Activated CD4-positive, CD25-positive, alpha-beta regulatory T cell (primary cell): ENCODE measurements at regions not wholly inside any gene's neighbourhood (a gene's known extent, or its start where the extent isn't known, plus 50 kb on each side); places are given as distances from the start of the nearest gene placed in this dataset.

Experiments used
- DNase-seq, 4 experiments: peaks; one replicate each; lab custom pipeline; 2025; lab: John Stamatoyannopoulos, UW

DNA sequence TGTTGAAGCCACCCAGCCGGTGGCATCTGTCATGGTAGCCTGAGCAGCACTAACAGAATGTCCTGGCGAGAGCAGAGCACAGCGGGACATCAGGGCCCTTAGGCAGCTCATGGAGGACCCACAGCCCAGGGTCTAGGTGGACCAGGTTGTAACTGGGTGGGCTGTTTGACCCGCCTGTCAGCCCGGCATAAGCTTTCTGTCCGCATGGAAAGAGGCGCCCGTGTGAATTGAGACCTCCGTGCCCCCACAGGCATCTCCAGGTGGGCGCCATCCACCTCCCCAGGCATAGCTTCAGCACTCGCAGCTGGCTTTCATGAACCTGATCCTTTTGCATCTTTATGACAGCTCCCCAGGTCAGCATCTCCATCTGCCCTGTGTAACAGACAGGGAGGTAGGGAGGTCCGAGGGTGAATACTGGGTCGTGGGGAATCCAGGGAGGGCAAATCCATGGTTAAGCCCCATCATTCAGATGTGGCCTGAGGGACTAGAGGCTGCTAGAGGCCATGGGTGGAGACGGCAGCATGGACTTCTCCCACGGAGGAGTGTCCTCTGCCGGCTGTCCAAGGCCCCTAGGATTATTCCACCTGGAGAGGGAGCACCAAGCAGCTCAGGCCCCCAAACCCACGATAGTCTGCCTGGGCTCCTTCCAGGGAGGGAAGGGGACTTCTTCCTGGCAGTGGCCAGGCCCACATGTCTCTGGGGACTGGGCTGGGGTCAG lies 371.6 kb upstream of the MKI67 start:
- no peak for DNase-seq

DNA sequence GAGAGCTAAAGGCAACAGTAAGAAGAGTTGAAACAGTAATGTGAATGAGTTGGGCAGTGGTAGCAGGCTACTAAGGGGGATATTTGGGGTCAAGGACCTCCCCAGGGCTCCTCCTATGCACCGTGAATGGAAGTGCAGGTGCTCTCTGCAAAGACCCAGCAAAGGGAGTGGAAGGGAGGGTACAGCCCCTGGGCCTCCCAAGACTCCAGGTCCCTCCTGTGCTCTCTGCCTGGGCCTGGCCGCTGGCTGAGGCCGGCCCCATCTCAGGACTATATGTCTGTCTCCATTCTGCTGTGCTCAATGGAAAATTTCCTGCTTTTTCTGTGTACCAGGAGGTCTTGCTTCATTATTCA lies 372.1 kb upstream of the MKI67 start:
- DNase-seq = no peak

DNA sequence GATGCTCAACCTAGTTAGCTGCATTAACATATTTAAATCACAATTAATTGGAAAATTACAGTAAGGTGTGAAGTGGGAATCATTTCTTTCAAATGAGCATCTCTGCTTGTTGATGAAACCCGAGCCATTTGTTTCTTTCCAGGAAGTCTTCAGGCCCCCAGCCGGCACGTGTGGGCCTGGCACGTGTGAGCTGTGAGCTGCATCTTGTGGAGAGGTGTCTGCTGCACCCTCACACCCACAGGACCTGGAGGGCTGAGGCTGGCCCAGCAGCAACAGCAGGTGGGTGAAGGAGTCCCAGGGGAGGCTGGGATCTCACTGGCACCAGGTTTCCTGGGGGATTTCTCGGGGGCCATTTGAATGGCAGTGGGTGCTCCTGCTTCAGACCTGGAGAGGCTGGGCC lies 372.5 kb upstream of the MKI67 start:
- DNase-seq = no peak

DNA sequence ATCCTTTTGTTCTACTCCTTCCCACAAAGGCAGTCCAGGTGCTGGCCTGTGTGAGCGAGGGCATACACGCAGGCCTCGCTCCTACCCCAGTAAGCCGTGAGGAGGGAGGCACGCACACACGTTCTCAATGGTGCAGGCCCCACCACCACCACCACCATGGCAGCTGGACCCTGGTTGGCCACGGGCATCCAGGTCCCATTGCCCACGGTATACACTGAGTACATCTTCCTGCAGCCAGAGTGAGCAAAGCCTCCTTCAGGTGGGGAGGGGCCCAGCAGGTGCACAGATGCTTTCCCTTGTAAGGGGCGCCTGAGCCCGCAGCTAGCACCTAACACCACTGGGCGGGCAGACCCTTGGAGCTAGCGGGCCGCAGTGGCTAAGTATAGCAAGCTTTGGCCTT lies 373.3 kb upstream of the MKI67 start:
- no peak for DNase-seq

DNA sequence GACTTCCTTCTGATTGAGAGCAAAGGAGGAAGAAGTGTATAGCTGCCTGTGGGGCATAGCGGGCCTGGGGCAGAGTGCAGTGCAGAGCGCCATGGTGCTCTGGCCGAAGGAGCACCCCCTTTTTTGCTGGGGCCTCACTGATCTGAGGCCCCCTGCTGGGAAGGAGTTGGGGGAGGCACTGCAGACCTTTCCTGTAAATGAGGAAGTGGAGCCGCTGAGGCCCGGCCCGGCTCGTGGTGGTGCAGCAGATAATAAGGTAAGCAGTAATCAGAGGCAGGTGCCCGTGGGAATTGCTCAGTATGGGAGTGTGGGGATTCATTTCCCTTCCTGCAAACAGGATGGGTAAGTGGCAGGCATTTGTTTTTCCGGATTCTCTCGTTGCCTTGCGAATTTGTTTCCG lies 373.7 kb upstream of the MKI67 start:
- no peak for DNase-seq

DNA sequence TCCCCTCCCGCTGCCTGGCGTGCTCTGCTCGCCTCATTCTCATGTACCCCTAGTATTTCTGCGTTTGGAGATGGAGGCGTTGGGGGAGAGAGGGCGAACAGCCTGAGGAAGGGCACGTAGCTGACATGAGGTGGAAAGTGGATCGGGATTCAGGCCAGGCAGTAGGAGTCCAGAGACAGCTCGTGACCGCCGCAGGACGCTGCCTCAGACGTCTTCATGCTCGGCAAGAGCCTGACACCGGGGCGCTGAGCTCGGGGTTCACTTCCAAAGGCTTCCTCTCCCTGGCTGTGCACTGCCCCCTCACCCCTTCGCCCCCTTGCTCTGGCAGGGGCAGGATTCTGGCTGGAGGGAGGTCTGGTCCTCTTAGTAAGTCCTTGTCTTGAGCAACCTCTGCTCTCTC lies 374.4 kb upstream of the MKI67 start:
- no peak for DNase-seq

DNA sequence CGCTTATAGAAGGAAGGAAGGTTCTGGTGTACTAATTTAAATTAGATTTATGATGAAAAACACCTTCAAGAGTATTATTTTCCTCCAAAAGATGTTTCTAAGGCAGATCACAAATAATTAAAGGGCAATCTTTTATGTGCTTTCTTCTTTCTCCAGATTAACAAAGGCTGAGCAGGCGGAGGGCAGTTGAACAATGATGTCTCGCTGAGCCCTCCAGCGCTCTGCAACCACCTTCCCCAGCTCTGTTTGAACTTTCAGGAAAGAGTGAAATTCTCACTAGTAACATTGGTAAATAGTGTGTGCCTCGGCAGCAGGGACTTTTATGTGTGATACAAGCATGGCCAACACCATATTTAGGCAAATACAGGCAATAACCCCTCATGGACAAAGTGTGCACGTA lies 379.1 kb upstream of the MKI67 start:
- no peak for DNase-seq

DNA sequence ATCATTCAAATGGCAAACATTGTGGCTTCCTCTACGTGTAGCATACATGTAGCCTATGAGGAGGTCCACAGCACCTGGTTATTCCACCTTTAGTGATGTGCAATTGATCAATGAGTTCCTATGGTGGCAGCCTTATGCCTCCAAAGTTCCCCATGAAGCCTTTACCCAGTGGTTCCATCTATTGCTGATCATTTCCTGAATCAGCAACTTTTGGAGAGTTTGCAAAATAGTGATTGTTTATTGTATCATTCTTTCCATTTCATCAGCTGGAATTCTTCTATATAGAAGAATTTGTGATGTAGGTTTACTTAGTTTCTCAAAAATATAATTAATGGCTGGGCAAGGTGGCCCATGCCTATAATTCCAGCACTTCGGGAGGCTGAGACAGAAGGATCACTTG lies 380.2 kb upstream of the MKI67 start:
- no peak for DNase-seq

DNA sequence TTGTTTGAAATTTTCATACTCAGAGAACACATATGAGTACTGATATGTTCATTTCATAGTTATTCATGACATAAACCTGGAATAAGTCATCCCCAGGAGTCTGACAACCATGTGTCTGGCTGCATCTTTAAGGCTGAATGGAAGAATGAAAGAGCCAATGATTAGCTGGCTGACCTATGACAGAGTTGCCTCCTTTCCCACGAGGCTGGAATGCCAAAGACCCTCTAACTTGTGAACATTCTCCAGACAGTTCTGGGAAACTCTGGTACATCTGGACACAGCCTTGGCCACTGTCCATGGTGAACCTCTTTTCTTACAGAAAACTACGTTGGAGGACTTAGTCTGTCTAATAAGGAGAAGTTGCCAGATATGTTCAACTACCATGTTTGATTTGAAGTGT lies 380.8 kb upstream of the MKI67 start:
- DNase-seq = no peak

DNA sequence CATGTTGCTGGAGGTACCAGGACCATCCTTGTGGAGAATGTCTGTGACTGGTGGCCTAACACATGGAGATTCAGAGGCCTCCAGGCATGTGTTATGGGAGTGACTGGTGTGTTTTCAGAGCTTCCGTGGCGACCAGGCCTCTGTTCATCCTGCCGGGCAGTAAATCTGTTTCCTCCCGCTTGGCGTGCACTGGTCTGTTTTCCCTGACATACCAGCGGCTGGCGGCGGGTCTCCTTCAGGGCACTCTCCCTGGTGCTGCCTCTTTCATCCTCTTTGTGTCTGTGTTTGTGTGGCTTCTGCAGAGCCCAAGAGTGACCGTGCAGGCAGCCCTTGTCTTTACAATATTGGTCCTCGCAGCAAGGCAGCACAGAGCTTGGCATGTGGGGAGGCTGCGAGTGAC lies 385.1 kb upstream of the MKI67 start:
- DNase-seq = no peak

DNA sequence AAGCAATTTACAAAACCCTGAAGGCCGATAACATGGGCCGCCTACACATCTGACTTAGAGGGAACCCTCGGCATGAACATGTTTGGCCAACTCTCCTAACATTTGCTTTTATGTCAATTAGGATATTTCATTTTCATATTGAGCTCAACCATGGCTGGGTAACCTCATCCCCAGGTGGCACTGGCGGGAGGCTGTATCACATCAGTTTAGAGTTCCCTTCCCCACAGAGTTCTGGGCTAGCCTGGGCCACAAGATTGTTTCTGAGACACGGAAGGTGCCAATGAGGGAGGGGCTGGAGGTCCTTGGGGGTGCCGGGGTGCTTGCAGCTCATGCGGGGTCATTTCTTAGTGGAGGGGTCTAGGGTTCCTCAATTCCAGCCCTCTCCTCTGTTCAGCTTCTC lies 386.5 kb upstream of the MKI67 start:
- DNase-seq = no peak

DNA sequence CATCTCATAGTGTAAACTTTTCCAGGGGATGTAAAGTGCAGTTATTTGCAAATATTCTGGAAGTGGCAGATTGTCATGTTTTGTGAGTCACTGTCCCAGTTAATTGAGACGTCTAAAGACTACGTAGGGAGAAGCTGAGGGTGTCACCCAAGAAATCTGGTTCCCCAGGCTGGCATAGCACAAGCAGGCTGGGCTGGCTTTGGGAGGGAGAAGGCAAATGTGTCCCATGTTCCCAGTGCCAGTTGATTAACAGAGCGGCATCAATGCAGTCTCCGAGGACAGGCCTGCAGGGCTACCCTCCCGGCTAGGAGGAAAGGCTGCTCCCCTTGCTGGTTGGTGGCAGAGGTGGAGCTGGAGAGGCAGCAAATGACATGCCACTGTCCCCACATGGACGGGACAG lies 388.3 kb upstream of the MKI67 start:
- no peak for DNase-seq

DNA sequence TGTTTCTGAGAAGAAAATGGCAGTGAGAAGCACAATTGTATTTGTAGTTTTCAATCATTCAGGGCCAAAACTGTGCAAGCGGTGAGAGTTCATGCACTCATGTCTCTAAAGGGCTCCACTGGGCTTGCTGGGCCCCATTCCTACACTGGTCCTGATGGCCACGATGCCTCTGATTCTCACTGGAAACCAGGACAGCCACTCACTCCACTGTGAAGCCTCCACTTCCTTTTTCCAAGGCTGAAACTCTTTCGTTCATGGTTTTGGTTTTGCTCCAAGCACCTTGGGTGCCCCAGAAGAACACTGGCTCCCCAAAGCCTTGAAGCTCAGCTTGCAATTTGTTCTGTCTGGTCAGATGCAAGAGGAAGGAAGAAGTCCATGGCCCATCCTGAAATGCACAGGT lies 390.0 kb upstream of the MKI67 start:
- no peak for DNase-seq

DNA sequence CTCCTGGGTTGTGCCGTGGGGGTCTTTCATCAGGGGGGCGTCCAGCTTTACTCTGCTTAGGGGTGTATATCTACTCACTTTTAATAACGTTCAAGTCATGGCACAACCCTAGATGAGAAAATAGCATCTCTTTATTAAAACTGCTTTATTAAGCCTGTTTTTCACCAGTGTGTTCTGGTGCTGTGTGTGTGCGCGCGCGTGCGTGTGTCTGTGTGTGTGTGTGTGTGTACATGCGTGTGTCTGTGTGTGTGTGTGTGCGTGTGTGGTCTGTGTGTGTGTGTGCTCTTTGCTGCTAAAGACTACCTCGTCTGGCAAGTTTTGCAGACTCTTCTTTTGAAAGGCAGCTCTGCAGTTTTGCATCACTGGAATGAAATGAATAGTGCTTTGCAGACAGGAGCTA lies 390.9 kb upstream of the MKI67 start:
- DNase-seq = no peak

DNA sequence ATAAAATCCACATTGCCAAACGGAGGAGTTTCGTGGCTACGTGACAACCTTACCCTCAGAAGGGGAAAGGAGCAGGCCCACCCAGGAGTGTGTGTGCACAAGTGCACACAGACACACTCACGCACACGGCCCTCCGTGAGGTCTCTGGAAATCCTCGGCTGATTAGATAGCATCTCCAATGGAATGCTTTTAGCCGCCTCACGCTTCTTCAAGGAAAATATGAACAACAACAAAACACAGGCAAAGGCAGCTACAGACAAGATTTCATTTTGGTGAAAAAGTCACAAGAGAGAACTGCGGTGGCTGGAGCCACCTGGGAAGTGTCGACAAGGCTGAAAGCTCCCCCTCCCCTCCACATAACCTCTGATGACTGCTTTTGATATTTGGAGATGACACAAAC lies 391.8 kb upstream of the MKI67 start:
- DNase-seq = no peak

DNA sequence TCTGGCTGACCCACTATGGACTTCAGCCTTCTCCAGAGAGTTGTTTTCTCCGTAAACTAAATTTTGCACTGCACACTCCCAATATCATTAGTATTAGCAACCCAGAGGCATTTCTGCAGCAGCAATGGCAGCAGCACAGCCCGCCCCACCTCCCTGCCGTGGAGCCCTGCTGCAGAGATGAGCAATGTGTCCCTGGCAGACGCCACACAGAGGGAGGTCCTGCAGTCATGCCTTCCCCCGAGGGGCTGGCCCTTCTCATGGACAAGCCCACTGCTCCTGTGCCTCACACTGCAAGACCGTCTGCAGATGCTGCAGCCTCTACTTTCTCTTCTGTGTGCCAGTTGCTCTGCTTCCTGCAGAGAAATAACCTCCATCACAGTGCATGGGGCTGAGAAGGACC lies 393.4 kb upstream of the MKI67 start:
- DNase-seq = no peak

DNA sequence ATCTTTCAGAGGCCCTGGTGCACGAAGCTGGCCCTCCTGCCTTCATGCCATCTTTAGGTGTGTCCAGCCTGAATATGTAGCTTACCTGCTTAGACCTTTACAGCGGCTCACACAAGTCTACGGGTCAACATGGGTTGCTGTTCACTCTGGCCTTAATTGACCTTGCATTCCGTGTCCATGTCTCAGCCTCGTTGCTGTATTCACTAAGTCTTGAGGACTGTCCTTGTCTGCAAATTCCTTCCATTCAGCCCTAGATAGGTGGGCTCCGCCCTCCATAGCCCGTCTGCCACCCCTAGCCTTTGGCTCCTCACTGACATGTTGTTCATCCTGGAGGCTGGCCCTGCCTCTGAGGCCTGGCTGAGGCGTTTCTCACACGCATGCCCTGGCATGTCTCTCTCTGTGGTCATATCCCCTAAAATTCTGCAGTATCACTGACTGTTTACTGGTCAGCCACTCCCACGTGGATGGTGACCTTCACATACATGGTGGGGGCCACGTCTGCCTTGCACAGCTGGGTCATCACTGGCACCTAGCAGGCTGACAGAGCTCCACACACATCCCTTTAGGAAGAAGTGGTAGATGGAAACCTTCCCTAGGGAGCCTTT lies 394.1 kb upstream of the MKI67 start:
- DNase-seq = no peak

DNA sequence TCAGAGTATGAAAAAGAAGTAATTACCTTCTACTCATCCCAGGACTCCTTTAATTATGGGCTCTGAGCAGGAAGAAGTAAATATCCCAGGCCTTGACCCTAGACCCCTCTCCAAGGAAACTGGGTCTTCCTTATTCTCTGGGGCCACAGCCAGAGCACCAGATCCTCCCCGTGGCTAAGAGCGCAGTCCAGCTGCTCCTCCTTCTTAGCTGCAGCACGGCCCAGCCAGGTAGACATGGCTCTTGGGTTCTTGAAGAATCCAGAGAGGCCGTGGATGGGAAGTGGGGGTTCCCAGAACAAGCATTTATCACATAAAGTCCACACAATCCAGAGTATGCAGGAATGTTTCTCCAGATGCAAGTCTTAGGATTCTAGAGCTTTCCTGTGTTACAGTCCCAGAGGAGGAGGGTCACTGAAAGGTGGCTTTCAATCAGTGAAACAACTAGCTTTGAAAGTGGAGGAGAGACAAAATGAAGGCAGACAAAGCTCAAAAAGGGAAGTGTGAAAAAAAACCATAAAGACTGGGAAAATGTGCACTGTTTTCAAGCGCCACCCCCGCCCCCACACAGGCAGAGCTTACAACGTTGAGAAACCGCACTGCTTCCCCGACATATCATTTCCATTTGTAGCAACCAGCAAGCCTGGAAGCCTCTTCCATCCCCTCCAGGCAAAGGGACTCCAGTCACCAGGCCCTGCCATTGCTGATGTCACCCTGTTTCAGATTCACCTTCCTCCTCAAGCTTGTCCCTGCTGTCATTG lies 396.5 kb upstream of the MKI67 start:
- no peak for DNase-seq

DNA sequence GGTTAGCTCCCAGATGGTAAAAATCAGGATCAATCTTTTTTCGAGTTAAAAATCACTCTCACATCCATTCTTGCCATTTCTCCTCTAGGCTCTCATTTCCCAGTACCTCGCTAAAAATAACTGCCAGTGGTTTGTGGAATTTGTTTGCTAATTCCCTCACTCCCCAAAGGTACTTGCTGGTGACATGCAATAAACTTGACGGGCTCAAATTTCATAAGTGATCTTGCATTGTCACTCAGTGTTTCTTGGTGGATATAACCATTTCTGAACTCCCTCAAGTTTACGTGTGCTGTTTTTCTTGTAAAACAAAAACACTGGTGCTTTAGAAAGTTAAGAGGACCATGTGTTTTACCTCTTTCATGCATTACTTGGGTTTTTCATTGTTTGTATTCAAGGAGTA lies 399.2 kb upstream of the MKI67 start:
- DNase-seq = no peak

DNA sequence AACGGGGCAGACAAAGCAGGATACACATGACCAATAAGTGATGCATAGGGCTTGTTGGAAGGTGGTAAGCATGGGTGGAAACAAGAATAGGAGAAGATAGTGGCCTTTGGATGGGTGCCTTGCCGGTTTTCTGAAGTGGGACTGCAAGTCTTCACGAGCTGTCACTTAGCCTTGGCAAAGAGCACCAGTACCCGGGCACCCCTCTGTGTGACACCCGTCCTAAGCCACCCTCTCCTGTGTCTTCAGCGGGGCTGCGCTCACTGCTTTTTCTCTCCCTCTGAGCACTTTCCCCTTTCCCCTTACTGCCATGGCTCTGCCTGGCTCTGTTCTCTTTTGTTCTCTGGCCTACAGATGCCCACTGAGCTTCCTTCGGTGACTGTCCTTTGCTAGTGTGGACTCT lies 399.7 kb upstream of the MKI67 start:
- DNase-seq = no peak

DNA sequence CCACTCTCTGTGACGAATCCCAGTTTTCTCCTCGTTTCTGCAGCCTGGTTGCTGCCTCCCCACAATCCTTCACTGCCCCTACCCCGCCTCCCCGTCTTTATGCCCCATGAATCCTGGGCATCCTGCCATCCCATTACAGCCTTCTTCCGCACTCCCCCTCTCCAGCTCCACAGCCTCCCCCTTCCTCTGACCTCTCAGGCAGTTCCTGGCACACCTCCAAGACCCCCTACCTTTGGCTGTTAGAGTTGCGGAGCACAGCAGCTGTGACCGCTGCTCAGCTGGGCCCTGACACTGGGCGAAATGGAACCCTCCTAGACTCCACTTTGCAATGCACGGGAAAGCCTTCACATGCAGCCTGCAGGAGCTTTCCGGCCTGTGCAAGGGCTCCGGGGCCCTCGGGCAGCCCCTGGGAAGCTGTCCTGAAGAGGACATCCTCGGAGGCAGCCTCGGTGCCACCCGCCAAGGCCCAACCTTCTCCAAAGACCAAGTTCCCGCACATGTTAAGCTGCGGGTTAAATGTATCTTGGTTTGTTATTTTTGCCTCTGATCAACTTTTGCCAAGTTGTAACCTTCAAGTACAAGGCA lies 400.7 kb upstream of the MKI67 start:
- DNase-seq = no peak

DNA sequence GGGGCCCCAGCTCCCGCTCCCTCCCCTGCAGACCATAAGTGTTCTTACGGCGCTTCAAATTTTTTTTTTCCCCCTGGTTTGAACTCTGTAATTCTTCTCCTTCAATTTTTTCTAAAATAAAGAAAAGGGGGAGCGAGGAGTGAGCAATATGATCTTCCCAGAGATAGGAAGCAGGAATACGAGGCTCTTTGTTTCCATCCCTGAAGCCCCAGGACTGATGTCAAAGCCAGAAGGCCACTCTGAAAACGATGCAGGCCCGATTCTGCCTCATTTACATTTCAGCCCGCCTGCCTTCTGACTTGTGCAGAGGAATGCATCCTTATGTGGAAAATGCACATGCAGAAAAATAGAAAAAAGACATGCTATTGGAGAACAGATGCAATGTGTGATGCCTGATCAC lies 401.5 kb upstream of the MKI67 start:
- DNase-seq = no peak

DNA sequence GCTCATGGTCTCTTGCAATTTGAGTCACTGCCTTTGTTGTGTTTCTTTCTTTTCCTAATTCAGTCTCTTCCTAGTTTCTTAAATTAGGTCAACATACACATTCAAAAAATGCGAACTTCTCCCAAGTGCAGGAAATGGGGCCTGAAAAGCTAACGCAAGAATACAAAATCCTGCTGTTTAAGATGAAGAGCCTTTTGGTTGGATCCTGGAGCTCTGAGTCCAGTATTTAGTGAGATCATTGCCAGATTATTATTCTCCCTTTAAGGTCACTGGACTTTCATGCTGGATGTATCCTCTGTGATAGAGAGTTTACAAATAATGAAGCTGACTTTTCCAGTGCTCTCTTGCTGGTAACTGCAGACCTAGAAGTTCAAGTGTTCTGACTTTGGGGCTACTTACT lies 401.9 kb upstream of the MKI67 start:
- no peak for DNase-seq
